CD14-positive monocyte (primary cell): ENCODE measurements at regions not wholly inside any gene's neighbourhood (a gene's known extent, or its start where the extent isn't known, plus 50 kb on each side); places are given as distances from the start of the nearest gene placed in this dataset.

ENCODE experiments used
- DNase-seq, 3 donors: peaks; one replicate each; pipeline ENCODE4 v3.0.0-alpha.2; 2011 to 2022
- H2AFZ ChIP-seq: 2 replicates; pipeline ENCODE4 v1.6.0; 2012; ENCODE audit warnings: mild to moderate bottlenecking, low read depth, low read length, inconsistent platforms; ENCODE audit not compliant: insufficient read depth, poor library complexity, severe bottlenecking
- H3K27ac ChIP-seq, 2 donors: 1 replicate in 1 of 2; 2 replicates in 1 of 2; pipeline ENCODE4 v1.5.1; 2012 to 2013; ENCODE audit warnings: low read length in 2 of 2, control low read depth in 1 of 2, inconsistent platforms in 1 of 2, low read depth in 1 of 2, mild to moderate bottlenecking in 1 of 2
- H3K27me3 ChIP-seq, 2 donors: one replicate each; pipeline versions ENCODE4 v1.6.0 to v1.6.1; 2011 to 2013; ENCODE audit warnings: low read length in 2 of 2; ENCODE audit not compliant: control insufficient read depth in 2 of 2, insufficient read depth in 2 of 2
- H3K36me3 ChIP-seq, 2 donors: replicated peaks in 1 of 2; 1 replicate in 1 of 2; 2 replicates in 1 of 2; pipeline versions ENCODE4 v1.5.1 to v1.6.1; 2012 to 2013; ENCODE audit warnings: low read length in 2 of 2, control low read depth in 1 of 2, inconsistent platforms in 1 of 2, mild to moderate bottlenecking in 1 of 2; ENCODE audit not compliant: insufficient read depth in 2 of 2, control insufficient read depth in 1 of 2
- H3K4me1 ChIP-seq, 2 donors: 1 replicate in 1 of 2; 2 replicates in 1 of 2; pipeline versions ENCODE4 v1.5.1 to v1.6.1; 2012 to 2013; ENCODE audit warnings: low read length in 2 of 2, control low read depth in 1 of 2, inconsistent platforms in 1 of 2, mild to moderate bottlenecking in 1 of 2, moderate library complexity in 1 of 2; ENCODE audit not compliant: insufficient read depth in 2 of 2, control insufficient read depth in 1 of 2
- H3K4me2 ChIP-seq: replicated peaks from 2 replicates; pipeline ENCODE3; 2012; ENCODE audit warnings: low read length, moderate library complexity, mild to moderate bottlenecking; ENCODE audit not compliant: poor library complexity, severe bottlenecking; ENCODE audit errors: extremely low read depth
- H3K4me3 ChIP-seq, 3 experiments: fragments of 200-600 bp in 1 of 3; sonication (generic) in 1 of 3; replicated peaks in 1 of 3; 1 replicate in 2 of 3; 2 replicates in 1 of 3; pipeline ENCODE4 v1.5.1; 2011 to 2013; ENCODE audit warnings: low read length in 3 of 3, mild to moderate bottlenecking in 3 of 3, control low read depth in 2 of 3, low read depth in 2 of 3, inconsistent platforms in 1 of 3, moderate library complexity in 1 of 3
- H3K79me2 ChIP-seq: 2 replicates; pipeline ENCODE4 v1.6.0; 2012; ENCODE audit warnings: mild to moderate bottlenecking, control low read depth, inconsistent platforms, low read length, moderate library complexity; ENCODE audit not compliant: insufficient read depth
- H3K9ac ChIP-seq: 2 replicates; pipeline ENCODE4 v1.6.0; 2017; ENCODE audit warnings: low read length, mild to moderate bottlenecking; ENCODE audit not compliant: insufficient read depth, poor library complexity, severe bottlenecking
- H3K9me3 ChIP-seq, 2 donors: replicated peaks in 1 of 2; 1 replicate in 1 of 2; 2 replicates in 1 of 2; pipeline versions ENCODE4 v1.5.1 to v1.6.1; 2012 to 2013; ENCODE audit warnings: low read length in 2 of 2, control low read depth in 1 of 2; ENCODE audit not compliant: control insufficient read depth in 1 of 2, insufficient read depth in 1 of 2
- H4K20me1 ChIP-seq: 2 replicates; pipeline ENCODE4 v1.6.0; 2012; ENCODE audit warnings: mild to moderate bottlenecking, low read length, control low read depth, moderate library complexity; ENCODE audit not compliant: insufficient read depth
- H3K27ac Mint-ChIP-seq, 7 donors: one replicate each; pipeline ENCODE4 v1.8.0; 2020; ENCODE audit warnings: mild to moderate bottlenecking in 7 of 7, mixed read lengths in 7 of 7, moderate library complexity in 6 of 7, inconsistent platforms in 2 of 7
- H3K27me3 Mint-ChIP-seq, 3 donors: one replicate each; pipeline ENCODE4 v1.8.0; 2021 to 2022; ENCODE audit warnings: low read depth in 3 of 3, mild to moderate bottlenecking in 3 of 3, mixed read lengths in 3 of 3, moderate library complexity in 3 of 3, inconsistent platforms in 1 of 3
- H3K36me3 Mint-ChIP-seq, 2 donors: one replicate each; pipeline ENCODE4 v1.8.0; 2020; ENCODE audit warnings: mixed read lengths in 2 of 2, inconsistent platforms in 1 of 2, mild to moderate bottlenecking in 1 of 2
- H3K4me1 Mint-ChIP-seq: one replicate; pipeline ENCODE4 v1.8.0; 2020; ENCODE audit warnings: mild to moderate bottlenecking, mixed read lengths
- H3K4me3 Mint-ChIP-seq, 2 donors: one replicate each; pipeline ENCODE4 v1.8.0; 2020; ENCODE audit warnings: mild to moderate bottlenecking in 2 of 2, mixed read lengths in 2 of 2, moderate library complexity in 1 of 2
- H3K9me3 Mint-ChIP-seq, 7 donors: one replicate each; pipeline ENCODE4 v1.8.0; 2020 to 2022; ENCODE audit warnings: mixed read lengths in 7 of 7, mild to moderate bottlenecking in 6 of 7, moderate library complexity in 6 of 7, inconsistent platforms in 2 of 7
- WGBS: methylation state at CpG from one replicate; pipeline ENCODE4 v1.1.5; 2013; ENCODE audit warnings: missing lambda C conversion rate; ENCODE audit not compliant: insufficient coverage; 5-methylcytosine and 5-hydroxymethylcytosine counted together
- intact Hi-C, 2 donors: fragments of 100-400 bp; cut with micrococcal nuclease; formaldehyde crosslinking; loops; one replicate each; pipeline versions ENCODE4 v1.15.0 to v1.15.1; 2023
- TF ChIP-seq, protein P1 (sequence below): fragments of 200-600 bp; IDR thresholded peaks from one replicate; pipeline ENCODE4 v1.8.0; 2022; ENCODE audit warnings: antibody characterized with exemption, mild to moderate bottlenecking

DNA sequence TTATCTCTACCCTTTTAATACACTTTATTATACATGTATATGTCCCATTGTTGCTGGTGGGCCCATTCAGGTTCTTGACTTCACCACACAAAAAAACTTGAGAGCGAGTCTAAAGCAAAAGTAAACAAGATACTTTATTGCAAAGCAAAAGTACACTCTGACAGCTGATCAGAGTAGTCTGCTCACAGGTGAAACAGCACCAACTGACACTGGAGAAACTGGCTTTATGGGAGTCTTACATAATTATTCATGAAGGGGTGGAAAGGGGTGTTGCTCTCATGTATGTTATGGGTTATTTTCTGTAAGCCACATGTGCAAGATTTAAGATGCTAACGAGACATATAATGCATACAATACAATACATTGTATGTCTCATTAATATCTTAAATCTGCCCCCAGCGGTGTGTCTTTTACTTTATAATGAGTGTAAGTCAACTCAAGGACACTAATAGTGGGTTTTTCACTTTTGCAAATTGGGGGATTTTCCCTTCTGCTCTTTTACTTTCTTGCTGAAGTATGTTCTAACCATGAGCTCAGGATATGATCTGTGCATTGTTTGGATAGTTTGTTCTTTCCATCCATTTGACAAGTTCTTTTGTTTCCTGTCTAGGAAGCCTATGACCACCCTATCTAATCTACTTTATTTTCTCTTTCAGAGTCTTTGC is 256.1 kb upstream of the ITM2A start:
- no peak overlapping the region for H3K4me3 ChIP-seq
- H4K20me1 ChIP-seq: no peaks in the 10 kb centered on the region
- no peaks in the 10 kb centered on the region for H3K36me3 ChIP-seq
- Mint-ChIP-seq H3K4me3 (no peak overlapping the region), H3K4me1 (no peaks in the 10 kb centered on the region), H3K27me3 (no peaks in the 10 kb centered on the region), H3K36me3 (no peaks in the 10 kb centered on the region), H3K9me3 (peaks cover 0 to 7% (median 0%) of the 10 kb centered on the region in 7 donors), H3K27ac (no peak overlapping the region)
- no peaks in the 10 kb centered on the region for H3K27me3 ChIP-seq
- no peaks in the 10 kb centered on the region for H3K79me2 ChIP-seq
- DNase-seq: no peak
- no peak overlapping the region for H3K4me2 ChIP-seq
- H3K9ac ChIP-seq: no peak overlapping the region
- TF ChIP-seq, protein P1, sequence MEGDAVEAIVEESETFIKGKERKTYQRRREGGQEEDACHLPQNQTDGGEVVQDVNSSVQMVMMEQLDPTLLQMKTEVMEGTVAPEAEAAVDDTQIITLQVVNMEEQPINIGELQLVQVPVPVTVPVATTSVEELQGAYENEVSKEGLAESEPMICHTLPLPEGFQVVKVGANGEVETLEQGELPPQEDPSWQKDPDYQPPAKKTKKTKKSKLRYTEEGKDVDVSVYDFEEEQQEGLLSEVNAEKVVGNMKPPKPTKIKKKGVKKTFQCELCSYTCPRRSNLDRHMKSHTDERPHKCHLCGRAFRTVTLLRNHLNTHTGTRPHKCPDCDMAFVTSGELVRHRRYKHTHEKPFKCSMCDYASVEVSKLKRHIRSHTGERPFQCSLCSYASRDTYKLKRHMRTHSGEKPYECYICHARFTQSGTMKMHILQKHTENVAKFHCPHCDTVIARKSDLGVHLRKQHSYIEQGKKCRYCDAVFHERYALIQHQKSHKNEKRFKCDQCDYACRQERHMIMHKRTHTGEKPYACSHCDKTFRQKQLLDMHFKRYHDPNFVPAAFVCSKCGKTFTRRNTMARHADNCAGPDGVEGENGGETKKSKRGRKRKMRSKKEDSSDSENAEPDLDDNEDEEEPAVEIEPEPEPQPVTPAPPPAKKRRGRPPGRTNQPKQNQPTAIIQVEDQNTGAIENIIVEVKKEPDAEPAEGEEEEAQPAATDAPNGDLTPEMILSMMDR: no peak
- H3K4me1 ChIP-seq: no peaks in the 10 kb centered on the region
- WGBS: no CpG with 5 or more reads among the region's 3 CpGs
- intact Hi-C loops: no loop called here
- no peak overlapping the region for H2AFZ ChIP-seq
- H3K9me3 ChIP-seq: peaks cover 0 to 4% of the 10 kb centered on the region in 2 donors
- H3K27ac ChIP-seq: no peak overlapping the region

DNA sequence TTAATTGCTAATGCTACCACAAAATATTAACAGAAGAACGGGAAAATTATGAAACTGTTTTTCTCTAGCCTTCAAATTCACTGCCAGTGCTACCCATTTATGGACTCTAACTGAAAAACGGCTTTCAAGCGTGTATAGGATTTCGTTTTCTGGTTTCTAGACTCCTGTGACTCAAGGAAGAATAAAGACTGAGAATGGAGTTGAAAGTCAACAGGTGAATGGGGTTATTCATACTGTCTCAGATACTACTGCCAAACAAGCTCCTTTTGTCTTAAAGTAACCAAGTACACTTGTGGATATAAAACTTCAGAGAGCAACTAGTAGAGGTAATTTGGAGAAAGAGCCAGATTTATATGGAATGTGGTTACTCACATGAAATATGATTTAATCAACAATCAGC is 251.1 kb upstream of the ITM2A start:
- DNase-seq: no peak
- Histone ChIP-seq H3K27ac (no peak overlapping the region), H3K36me3 (no peaks in the 10 kb centered on the region), H3K4me3 (no peak overlapping the region), H3K79me2 (no peaks in the 10 kb centered on the region), H3K4me2 (no peak overlapping the region), H4K20me1 (no peaks in the 10 kb centered on the region), H3K9ac (no peak overlapping the region), H3K9me3 (no peaks in the 10 kb centered on the region), H3K27me3 (no peaks in the 10 kb centered on the region), H2AFZ (no peak overlapping the region), H3K4me1 (no peaks in the 10 kb centered on the region)
- WGBS: no CpG with 5 or more reads among the region's 4 CpGs
- Mint-ChIP-seq H3K36me3 (no peaks in the 10 kb centered on the region), H3K27me3 (peaks cover 0 to 2% (median 0%) of the 10 kb centered on the region in 3 donors), H3K9me3 (peaks cover 0 to 1% (median 0%) of the 10 kb centered on the region in 7 donors), H3K27ac (no peak overlapping the region), H3K4me1 (no peaks in the 10 kb centered on the region), H3K4me3 (no peak overlapping the region)
- TF ChIP-seq, protein P1: no peak
- intact Hi-C loops: no loop called here
